Activated CD8-positive, alpha-beta memory T cell treated with anti-CD3 and anti-CD28 coated beads, Interleukin-2, amount 10 ng/mL, durations not matched to agents 7 days and 5 days (primary cell): ENCODE measurements at regions not wholly inside any gene's neighbourhood (a gene's known extent, or its start where the extent isn't known, plus 50 kb on each side); places are given as distances from the start of the nearest gene placed in this dataset.

Experiments
- ATAC-seq: fragments of 150-1000 bp; cut with Tn5 transposase; one replicate; pipeline ENCODE4 v1.10.0; 2021; ENCODE audit warnings: moderate library complexity
- CTCF ChIA-PET: fragments of 350-600 bp; sonication (Branson Sonifier 250); formaldehyde crosslinking; loops from one replicate; lab custom pipeline; 2021; ENCODE audit warnings: antibody characterized with exemption; lab: Charles Lee
- DNase-seq: peaks from one replicate; pipeline ENCODE4 v3.0.0-alpha.2; 2020
- H3K27ac Mint-ChIP-seq: one replicate; pipeline ENCODE4 v1.8.0; 2021; ENCODE audit warnings: mild to moderate bottlenecking, mixed read lengths
- H3K27me3 Mint-ChIP-seq: one replicate; pipeline ENCODE4 v1.8.0; 2021; ENCODE audit warnings: mixed read lengths
- H3K36me3 Mint-ChIP-seq: one replicate; pipeline ENCODE4 v1.8.0; 2021; ENCODE audit warnings: mild to moderate bottlenecking, mixed read lengths
- H3K4me1 Mint-ChIP-seq: one replicate; pipeline ENCODE4 v1.8.0; 2021; ENCODE audit warnings: mixed read lengths
- H3K4me3 Mint-ChIP-seq: one replicate; pipeline ENCODE4 v1.8.0; 2021; ENCODE audit warnings: mild to moderate bottlenecking, moderate library complexity, mixed read lengths
- H3K9me3 Mint-ChIP-seq: one replicate; pipeline ENCODE4 v1.8.0; 2022; ENCODE audit warnings: low read depth, mixed read lengths

DNA sequence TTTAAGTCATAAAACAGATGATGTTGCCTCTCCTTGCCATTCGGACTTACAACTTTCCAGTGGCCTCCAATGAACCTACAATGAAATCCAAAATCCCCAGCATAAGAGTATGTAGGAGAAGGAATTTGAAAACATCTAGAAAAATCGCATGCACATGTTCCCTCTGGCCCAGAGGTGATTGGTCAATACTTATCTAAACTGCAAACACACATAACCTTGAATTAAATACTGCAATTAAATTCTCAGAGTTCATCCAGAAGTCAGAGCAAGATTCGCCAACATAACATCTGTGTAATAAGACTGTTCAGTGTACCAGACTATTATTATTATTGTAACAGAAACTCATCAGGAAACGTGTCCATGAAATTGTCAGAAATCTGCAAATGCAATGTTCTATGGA, 82.2 kb upstream of the USP29 start:
- Mint-ChIP-seq H3K36me3 (peaks cover 1% of the 10 kb centered on the region), H3K9me3 (peaks cover 36% of the 10 kb centered on the region), H3K4me3 (no peak overlapping the region), H3K4me1 (no peaks in the 10 kb centered on the region), H3K27me3 (no peaks in the 10 kb centered on the region), H3K27ac (no peak overlapping the region)
- CTCF ChIA-PET, result no interaction called here
- DNase-seq, result no peak
- no peak for ATAC-seq

DNA sequence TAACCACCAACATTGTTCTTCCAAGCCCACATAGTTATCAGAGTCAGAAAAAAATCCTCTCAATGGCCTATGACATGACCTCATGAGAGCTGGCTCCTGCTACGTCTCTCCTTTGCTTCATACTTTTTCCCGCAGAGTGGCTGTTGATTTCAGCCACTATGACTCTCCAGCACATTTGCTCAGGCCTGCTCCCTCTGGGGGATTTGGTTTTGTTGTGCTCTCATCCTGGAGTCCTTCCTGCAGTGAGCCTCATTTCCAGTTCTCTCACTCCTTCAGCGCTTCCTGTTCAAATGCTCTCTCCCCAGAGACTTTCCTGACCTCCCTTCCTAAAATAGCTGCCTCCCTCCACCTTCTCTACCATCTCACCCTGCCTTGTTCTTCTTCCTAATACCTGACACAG, 72.0 kb upstream of the USP29 start:
- Mint-ChIP-seq H3K4me1 (no peaks in the 10 kb centered on the region), H3K36me3 (no peaks in the 10 kb centered on the region), H3K27ac (no peak overlapping the region), H3K9me3 (peaks cover 17% of the 10 kb centered on the region), H3K4me3 (no peak overlapping the region), H3K27me3 (no peaks in the 10 kb centered on the region)
- CTCF ChIA-PET, result no interaction called here
- ATAC-seq (no peak), DNase-seq (no peak)

DNA sequence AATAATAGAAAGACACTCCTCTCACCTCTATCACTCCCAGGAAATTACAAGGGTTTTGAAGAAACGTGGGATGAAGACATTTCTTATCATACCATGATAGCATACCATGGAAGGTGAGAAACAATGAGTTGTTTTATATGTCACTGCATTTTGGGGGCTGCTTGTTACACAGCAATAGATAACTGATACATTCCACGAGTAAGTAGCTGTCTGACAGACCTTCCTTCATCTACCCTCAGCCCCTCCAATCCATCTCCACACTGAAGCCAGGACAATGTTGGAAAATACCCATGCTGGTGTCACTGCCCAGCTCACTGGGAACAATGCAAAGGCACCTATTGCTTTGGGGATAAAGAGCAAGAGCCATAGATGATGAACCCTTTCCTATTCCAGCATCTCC, 68.9 kb upstream of the USP29 start:
- CTCF ChIA-PET, result no interaction called here
- no peaks in the 10 kb centered on the region for H3K36me3 Mint-ChIP-seq
- DNase-seq, result no peak
- no peak for ATAC-seq
- no peak overlapping the region for H3K27ac Mint-ChIP-seq
- H3K9me3 Mint-ChIP-seq, result peaks cover 24% of the 10 kb centered on the region
- no peaks in the 10 kb centered on the region for H3K4me1 Mint-ChIP-seq
- no peaks in the 10 kb centered on the region for H3K27me3 Mint-ChIP-seq
- no peak overlapping the region for H3K4me3 Mint-ChIP-seq

DNA sequence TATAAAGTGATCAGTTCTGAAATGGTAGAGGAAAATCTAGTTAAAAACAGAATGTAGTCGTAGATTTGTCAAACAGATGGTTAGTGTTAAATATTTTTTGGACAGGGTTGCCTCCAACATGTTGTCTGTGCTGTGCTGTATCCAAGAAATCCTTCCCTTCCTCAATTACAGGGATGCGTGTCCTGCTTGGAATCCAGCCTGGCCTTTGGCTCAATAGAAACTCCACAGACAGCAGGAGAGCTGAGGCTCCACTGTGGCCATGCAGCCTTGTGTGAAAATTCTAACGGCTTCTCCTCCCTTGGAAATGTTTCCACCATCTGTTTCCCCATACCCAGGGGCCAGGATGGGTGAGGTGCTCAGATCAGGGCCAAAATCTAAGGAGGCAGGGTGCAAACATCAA, 67.7 kb upstream of the USP29 start:
- ATAC-seq (no peak), DNase-seq (no peak)
- H3K36me3 Mint-ChIP-seq, result no peaks in the 10 kb centered on the region
- no peaks in the 10 kb centered on the region for H3K27me3 Mint-ChIP-seq
- no peaks in the 10 kb centered on the region for H3K4me1 Mint-ChIP-seq
- H3K9me3 Mint-ChIP-seq, result peaks cover 23% of the 10 kb centered on the region
- H3K27ac Mint-ChIP-seq, result no peak overlapping the region
- CTCF ChIA-PET, result no interaction called here
- no peak overlapping the region for H3K4me3 Mint-ChIP-seq

DNA sequence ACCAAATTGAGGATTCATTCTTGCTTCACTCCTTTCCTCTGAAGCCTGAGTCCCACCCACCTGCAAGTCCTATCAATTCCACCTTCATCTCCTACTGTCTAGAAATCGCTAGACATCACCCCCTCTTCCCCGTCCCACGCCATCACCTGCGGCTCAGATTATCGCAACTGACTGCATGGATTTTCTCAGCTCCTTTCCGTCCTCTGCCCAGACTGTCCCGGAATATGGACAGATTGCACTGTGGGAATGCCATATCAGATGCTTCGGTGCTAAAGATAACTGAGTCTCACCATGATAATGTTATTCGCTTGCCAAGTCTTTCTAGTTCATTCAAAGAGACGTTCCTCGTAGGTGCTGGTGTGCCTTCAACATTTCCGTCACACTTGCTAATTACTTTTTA, 66.4 kb upstream of the USP29 start:
- no peak for DNase-seq
- no peak overlapping the region for H3K27ac Mint-ChIP-seq
- H3K27me3 Mint-ChIP-seq, result no peaks in the 10 kb centered on the region
- H3K9me3 Mint-ChIP-seq, result peaks cover 23% of the 10 kb centered on the region
- no peaks in the 10 kb centered on the region for H3K4me1 Mint-ChIP-seq
- CTCF ChIA-PET, result no interaction called here
- ATAC-seq, result no peak
- H3K36me3 Mint-ChIP-seq, result no peaks in the 10 kb centered on the region
- H3K4me3 Mint-ChIP-seq, result no peak overlapping the region

DNA sequence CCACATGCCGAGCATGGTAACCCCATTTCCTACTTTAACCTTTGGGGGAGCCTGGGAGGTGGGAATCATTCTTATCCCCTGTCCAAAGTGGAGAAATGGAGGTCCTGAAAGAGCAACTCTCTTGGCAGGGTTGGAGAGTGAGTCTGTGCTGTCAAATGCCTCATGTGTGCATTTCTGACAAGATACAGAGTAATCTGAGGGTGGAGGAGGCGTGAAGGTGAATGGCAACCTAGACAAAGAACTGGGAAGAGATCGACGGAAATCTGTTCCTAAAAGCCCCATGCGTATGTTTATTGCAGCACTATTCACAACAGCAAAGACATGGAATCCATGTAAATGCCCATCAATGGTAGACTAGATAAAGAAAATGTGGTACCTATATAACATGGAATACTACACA, 63.8 kb upstream of the USP29 start:
- H3K9me3 Mint-ChIP-seq, result peaks cover 17% of the 10 kb centered on the region
- ATAC-seq (no peak), DNase-seq (no peak)
- no peak overlapping the region for H3K4me3 Mint-ChIP-seq
- CTCF ChIA-PET, result no interaction called here
- H3K36me3 Mint-ChIP-seq, result no peaks in the 10 kb centered on the region
- H3K4me1 Mint-ChIP-seq, result no peaks in the 10 kb centered on the region
- H3K27ac Mint-ChIP-seq, result no peak overlapping the region
- H3K27me3 Mint-ChIP-seq, result no peaks in the 10 kb centered on the region

DNA sequence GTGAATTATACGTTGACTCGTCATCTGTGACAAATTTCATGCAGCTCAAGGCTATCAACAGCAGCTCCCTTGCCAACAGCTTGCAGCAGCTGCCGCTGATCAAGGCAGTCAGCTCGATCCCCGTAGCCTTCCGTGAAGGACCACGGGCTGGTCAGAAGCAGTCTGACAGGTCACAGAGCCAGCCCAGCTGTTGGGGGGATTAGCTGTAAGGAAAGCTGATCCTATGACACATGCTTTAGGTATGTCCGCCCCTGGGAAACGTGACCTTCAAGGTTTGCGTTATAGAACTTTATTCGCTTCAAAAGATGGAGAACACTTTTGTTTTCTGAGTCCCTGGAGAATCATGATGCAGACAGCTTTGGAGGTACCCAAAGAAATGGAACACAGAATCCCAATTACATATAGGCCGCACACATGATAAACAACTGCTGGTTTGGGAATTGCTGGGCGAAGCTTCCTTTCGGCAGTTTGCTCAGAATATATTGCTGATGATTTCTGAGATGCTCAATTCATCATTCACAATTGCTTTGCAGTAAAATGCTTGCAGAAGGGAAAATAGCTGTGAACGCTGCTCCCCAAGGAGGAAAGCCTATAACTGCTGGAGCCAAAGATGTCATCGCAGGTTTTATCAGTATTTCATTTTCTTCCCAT, 62.6 kb upstream of the USP29 start:
- Mint-ChIP-seq H3K9me3 (peaks cover 19% of the 10 kb centered on the region), H3K27ac (no peak overlapping the region), H3K4me1 (no peaks in the 10 kb centered on the region), H3K27me3 (no peaks in the 10 kb centered on the region), H3K4me3 (no peak overlapping the region), H3K36me3 (no peaks in the 10 kb centered on the region)
- DNase-seq (no peak), ATAC-seq (no peak)
- CTCF ChIA-PET, result interaction anchor here (1.4 kb wide), 1 partner anchor 41 kb away, joined by 3 read pairs; no protein-coding TSS in a partner anchor

DNA sequence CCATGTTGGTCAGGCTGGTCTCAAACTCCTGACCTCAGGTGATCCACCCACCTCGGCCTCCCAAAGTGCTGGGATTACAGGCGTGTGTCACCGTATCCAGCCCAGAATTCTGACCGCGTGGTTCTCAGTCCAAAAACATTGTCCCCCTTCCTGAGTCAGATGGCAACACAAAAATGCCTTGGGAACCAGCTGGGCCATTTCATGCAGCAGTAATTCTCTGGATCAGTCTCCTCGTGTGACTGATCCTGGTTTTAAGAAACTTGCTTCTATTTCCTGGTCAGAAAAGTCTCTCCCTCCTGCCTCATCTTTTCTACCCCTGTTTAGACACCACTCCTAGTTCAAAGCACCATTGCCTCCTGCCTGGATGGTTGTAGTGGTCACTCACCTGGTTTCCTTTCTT, 60.9 kb upstream of the USP29 start:
- H3K36me3 Mint-ChIP-seq, result no peaks in the 10 kb centered on the region
- ATAC-seq (no peak), DNase-seq (no peak)
- no peak overlapping the region for H3K27ac Mint-ChIP-seq
- H3K4me3 Mint-ChIP-seq, result no peak overlapping the region
- H3K27me3 Mint-ChIP-seq, result no peaks in the 10 kb centered on the region
- H3K4me1 Mint-ChIP-seq, result no peaks in the 10 kb centered on the region
- peaks cover 15% of the 10 kb centered on the region for H3K9me3 Mint-ChIP-seq
- CTCF ChIA-PET, result interaction anchor here (1.4 kb wide), 1 partner anchor 40 kb away, joined by 3 read pairs; no protein-coding TSS in a partner anchor

DNA sequence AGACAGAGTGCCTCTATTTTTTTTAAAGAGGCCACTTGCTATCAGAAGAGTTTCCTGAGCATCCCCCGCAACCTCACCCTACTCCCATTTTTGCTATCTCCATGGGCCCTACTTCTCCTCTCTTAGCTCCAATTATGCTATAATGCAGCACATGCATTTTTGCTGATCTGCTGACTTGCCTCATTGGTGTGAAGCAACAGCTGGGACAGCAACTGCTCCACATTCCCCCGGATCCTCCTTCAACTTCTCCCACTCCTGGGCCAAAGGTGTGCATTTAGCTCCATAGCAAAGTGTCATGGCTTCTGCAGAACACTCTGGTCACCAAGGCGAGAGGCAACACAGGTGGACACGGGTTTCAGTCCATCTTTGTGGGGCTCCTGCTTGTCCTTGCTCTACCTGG, 56.7 kb upstream of the USP29 start:
- no peaks in the 10 kb centered on the region for H3K27me3 Mint-ChIP-seq
- peaks cover 19% of the 10 kb centered on the region for H3K9me3 Mint-ChIP-seq
- CTCF ChIA-PET, result no interaction called here
- H3K27ac Mint-ChIP-seq, result no peak overlapping the region
- no peak for ATAC-seq
- no peak overlapping the region for H3K4me3 Mint-ChIP-seq
- no peaks in the 10 kb centered on the region for H3K4me1 Mint-ChIP-seq
- H3K36me3 Mint-ChIP-seq, result no peaks in the 10 kb centered on the region
- DNase-seq, result no peak

DNA sequence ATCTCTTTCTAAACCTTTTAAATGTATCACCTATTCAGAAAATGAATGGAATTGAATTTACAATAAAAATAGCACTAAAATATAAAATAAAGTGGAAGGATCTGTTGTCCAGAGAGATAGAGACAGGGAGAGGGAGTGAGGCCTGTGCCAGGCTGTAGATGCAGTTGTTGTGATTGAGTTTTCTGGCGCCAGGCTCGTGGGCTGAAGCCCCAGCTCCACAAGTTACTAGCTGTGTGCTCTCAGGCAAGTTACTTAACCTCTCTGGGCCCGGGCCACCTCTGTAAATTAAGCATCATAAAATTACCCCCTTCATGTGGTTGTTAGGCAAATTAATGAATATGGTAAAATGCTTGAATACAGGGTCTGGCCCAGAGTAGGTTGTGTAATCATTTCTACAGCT, 52.3 kb upstream of the USP29 start:
- ATAC-seq (no peak), DNase-seq (no peak)
- CTCF ChIA-PET, result no interaction called here
- Mint-ChIP-seq H3K4me3 (no peak overlapping the region), H3K4me1 (no peaks in the 10 kb centered on the region), H3K9me3 (peaks cover 16% of the 10 kb centered on the region), H3K27me3 (no peaks in the 10 kb centered on the region), H3K27ac (no peak overlapping the region), H3K36me3 (no peaks in the 10 kb centered on the region)

DNA sequence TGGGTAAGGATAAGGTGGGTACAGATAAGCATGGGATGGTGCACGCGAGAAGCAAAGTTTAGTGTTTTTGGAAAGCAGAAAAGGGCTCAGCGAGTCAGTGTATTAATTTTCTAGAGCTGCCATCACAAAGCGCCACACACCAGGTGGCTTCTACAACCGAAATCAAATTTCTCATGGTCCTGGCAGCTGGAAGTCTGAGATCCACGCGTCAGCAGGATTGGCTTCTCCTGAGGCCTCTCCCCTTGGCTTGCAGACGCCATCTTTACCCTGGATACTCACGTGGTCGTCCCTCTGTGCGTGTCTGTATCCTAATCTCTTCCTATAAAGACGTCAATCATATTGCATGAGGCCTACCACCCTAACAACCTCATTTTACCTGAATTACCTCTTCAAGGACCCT, 51.5 kb upstream of the USP29 start:
- no peak overlapping the region for H3K27ac Mint-ChIP-seq
- CTCF ChIA-PET, result no interaction called here
- DNase-seq (no peak), ATAC-seq (no peak)
- no peak overlapping the region for H3K4me3 Mint-ChIP-seq
- peaks cover 21% of the 10 kb centered on the region for H3K9me3 Mint-ChIP-seq
- H3K4me1 Mint-ChIP-seq, result no peaks in the 10 kb centered on the region
- H3K36me3 Mint-ChIP-seq, result no peaks in the 10 kb centered on the region
- no peaks in the 10 kb centered on the region for H3K27me3 Mint-ChIP-seq

DNA sequence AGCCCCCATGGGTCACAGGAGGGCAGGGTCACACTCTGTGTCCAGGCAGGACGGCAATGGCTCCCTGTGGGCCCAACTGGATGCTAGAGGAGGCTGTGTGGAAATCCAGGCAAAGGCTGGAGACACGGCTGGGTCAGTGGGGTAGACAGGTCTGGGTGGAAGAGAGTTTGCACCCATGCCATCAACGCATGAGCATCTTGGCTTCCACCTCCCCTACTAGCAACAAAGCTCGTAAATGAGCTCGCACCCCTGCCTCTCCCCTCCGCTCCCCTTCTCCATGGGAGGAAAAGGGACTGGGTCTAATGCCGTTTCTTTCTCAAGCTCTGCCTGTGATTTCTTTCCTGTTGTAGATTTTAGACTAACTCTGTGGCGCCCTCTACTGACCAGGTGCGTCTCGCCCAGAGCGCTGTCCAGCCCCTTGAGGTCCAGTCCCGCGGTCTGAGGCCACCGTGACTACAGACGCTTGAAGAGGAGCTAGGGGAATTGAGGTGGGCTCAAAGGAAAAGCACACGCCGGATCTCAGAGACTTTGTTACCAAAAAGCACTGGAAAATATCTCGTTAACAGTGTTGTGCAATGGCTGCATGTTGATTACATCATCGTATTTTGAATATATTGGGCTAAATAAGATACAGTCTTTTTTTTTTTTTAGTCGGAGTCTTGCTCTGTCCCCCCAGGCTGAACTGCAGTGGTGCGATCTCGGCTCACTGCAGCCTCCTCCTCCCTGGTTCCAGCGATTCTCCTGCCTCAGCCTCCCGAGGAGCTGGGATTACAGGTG, 50.7 kb upstream of the USP29 start:
- DNase-seq, result no peak
- CTCF ChIA-PET, result interaction anchor here (0.8 kb wide), 1 partner anchor 735 kb away, joined by 3 read pairs; no protein-coding TSS in a partner anchor
- no peak for ATAC-seq
- H3K9me3 Mint-ChIP-seq, result peaks cover 20% of the 10 kb centered on the region
- no peaks in the 10 kb centered on the region for H3K4me1 Mint-ChIP-seq
- H3K27ac Mint-ChIP-seq, result no peak overlapping the region
- H3K27me3 Mint-ChIP-seq, result no peaks in the 10 kb centered on the region
- no peak overlapping the region for H3K4me3 Mint-ChIP-seq
- H3K36me3 Mint-ChIP-seq, result no peaks in the 10 kb centered on the region
